NCI-H146 (cell line): ENCODE measurements at regions not wholly inside any gene's neighbourhood (a gene's known extent, or its start where the extent isn't known, plus 50 kb on each side); places are given as distances from the start of the nearest gene placed in this dataset.
"Not testable (repeated sequence)": the region's sequence is repeated elsewhere in the genome, so short reads cannot be mapped to it uniquely, and the experiment has no call there.

Source experiments
- DNase-seq: peaks from one replicate; lab custom pipeline; 2025; lab: John Stamatoyannopoulos, UW

- not testable (repeated sequence) for DNase-seq
These were observed 470.0 kb upstream of the DIAPH2 start for GRCh38 chrX:96214681-96215080.

GRCh38 chrX:96224279-96224678, 460.4 kb upstream of the DIAPH2 start:
- DNase-seq, result no peak

GRCh38 chrX:96244955-96245354, 439.7 kb upstream of the DIAPH2 start:
- no peak for DNase-seq

GRCh38 chrX:96246436-96246835, 438.2 kb upstream of the DIAPH2 start:
- DNase-seq, result no peak
